ENCODE measurements at regions not wholly inside any gene's neighbourhood (a gene's known extent, or its start where the extent isn't known, plus 50 kb on each side); places are given as distances from the start of the nearest gene placed in this dataset.
"Not testable (repeated sequence)": the region's sequence is repeated elsewhere in the genome, so short reads cannot be mapped to it uniquely, and the experiment has no call there.

DNA sequence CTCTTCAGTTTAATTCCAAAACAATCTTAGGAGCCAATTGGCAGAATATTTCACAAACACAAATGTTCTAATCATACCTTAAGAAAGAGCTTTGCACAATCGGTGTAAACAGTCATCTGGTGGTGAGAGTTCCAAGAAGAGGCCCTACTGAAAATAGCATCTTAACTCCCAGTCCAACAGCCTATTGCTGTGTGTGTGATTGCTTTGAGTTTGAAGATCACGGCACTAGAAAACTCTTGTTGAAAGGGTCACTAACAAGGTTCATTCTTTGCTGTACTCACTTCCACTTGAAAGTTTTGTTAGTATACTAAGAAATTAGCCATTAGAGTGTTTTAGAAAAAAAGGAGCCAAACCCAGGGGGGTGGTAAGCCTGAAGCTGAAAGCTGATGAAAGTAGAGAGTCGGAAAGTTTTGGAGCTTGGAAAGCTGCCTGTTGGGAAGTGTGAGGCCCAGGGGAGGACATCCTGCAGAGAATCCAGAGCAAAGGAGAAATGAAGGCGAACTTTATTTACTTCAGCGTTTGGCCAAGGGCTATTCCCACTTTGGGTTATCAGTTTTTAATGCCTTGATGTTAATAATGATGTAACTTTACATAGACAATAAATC, 180.3 kb upstream of the GHR start:
- H3K4me3 ChIP-seq (ENCODE audit: low read length), result no peak overlapping the region
- TF ChIP-seq, protein P1, sequence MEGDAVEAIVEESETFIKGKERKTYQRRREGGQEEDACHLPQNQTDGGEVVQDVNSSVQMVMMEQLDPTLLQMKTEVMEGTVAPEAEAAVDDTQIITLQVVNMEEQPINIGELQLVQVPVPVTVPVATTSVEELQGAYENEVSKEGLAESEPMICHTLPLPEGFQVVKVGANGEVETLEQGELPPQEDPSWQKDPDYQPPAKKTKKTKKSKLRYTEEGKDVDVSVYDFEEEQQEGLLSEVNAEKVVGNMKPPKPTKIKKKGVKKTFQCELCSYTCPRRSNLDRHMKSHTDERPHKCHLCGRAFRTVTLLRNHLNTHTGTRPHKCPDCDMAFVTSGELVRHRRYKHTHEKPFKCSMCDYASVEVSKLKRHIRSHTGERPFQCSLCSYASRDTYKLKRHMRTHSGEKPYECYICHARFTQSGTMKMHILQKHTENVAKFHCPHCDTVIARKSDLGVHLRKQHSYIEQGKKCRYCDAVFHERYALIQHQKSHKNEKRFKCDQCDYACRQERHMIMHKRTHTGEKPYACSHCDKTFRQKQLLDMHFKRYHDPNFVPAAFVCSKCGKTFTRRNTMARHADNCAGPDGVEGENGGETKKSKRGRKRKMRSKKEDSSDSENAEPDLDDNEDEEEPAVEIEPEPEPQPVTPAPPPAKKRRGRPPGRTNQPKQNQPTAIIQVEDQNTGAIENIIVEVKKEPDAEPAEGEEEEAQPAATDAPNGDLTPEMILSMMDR (IDR thresholded peaks at IDR 0.05; ENCODE audit: low read length), result no peak
- TF ChIP-seq EZH2 (optimal IDR thresholded peaks at IDR 0.05; ENCODE audit: low read depth, low read length) (no peak), EZH2phosphoT487 (IDR thresholded peaks at IDR 0.05; ENCODE audit: low read length) (no peak)
- no peak for DNase-seq
- no peaks in the 10 kb centered on the region for H3F3A ChIP-seq (ENCODE audit: insufficient read depth, low read length)
- no peaks in the 10 kb centered on the region for H3K4me1 ChIP-seq (ENCODE audit: low read length)
- no peaks in the 10 kb centered on the region for H3K9me2 ChIP-seq (replicated peaks; ENCODE audit: insufficient read depth, low read length)
- H2AFZ ChIP-seq (ENCODE audit: low read length), result no peak overlapping the region
- H3K27me3 ChIP-seq (replicated peaks; ENCODE audit: insufficient read depth, low read length), result no peaks in the 10 kb centered on the region
- H3K36me3 ChIP-seq (replicated peaks; ENCODE audit: insufficient read depth, low read length), result no peaks in the 10 kb centered on the region
- H3K27ac ChIP-seq (ENCODE audit: low read length), result no peak overlapping the region
- H4K20me1 ChIP-seq (ENCODE audit: insufficient read depth, low read length), result no peaks in the 10 kb centered on the region
- H3K79me2 ChIP-seq (ENCODE audit: low read length), result no peaks in the 10 kb centered on the region
- no peaks in the 10 kb centered on the region for H3K9me3 ChIP-seq (replicated peaks; ENCODE audit: insufficient read depth, low read length)
- H3K4me2 ChIP-seq (ENCODE audit: low read depth, low read length), result no peak overlapping the region
- H3K9ac ChIP-seq (ENCODE audit: low read length), result no peak overlapping the region

- no peak overlapping the region for H3K4me2 ChIP-seq (ENCODE audit: low read depth, low read length)
- no peaks in the 10 kb centered on the region for H3K27me3 ChIP-seq (replicated peaks; ENCODE audit: insufficient read depth, low read length)
- no peaks in the 10 kb centered on the region for H3F3A ChIP-seq (ENCODE audit: insufficient read depth, low read length)
- H3K4me1 ChIP-seq (ENCODE audit: low read length), result no peaks in the 10 kb centered on the region
- no peaks in the 10 kb centered on the region for H3K79me2 ChIP-seq (ENCODE audit: low read length)
- H3K9me3 ChIP-seq (replicated peaks; ENCODE audit: insufficient read depth, low read length), result no peaks in the 10 kb centered on the region
- TF ChIP-seq EZH2phosphoT487 (IDR thresholded peaks at IDR 0.05; ENCODE audit: low read length), result no peak
- no peak for TF ChIP-seq EZH2 (optimal IDR thresholded peaks at IDR 0.05; ENCODE audit: low read depth, low read length)
- TF ChIP-seq, protein P1 (IDR thresholded peaks at IDR 0.05; ENCODE audit: low read length), result no peak
- no peaks in the 10 kb centered on the region for H3K36me3 ChIP-seq (replicated peaks; ENCODE audit: insufficient read depth, low read length)
- no peak for DNase-seq
- no peak overlapping the region for H3K27ac ChIP-seq (ENCODE audit: low read length)
- no peaks in the 10 kb centered on the region for H4K20me1 ChIP-seq (ENCODE audit: insufficient read depth, low read length)
- no peak overlapping the region for H3K9ac ChIP-seq (ENCODE audit: low read length)
- H3K4me3 ChIP-seq (ENCODE audit: low read length), result no peak overlapping the region
- no peaks in the 10 kb centered on the region for H3K9me2 ChIP-seq (replicated peaks; ENCODE audit: insufficient read depth, low read length)
- no peak overlapping the region for H2AFZ ChIP-seq (ENCODE audit: low read length)
Observed at GRCh38 chr5:42252306-42252705, 170.9 kb upstream of the GHR start.

- H2AFZ ChIP-seq (ENCODE audit: low read length); H3K4me1 ChIP-seq (ENCODE audit: low read length); DNase-seq; H3K4me3 ChIP-seq (ENCODE audit: low read length); H3K27me3 ChIP-seq (replicated peaks; ENCODE audit: insufficient read depth, low read length); H4K20me1 ChIP-seq (ENCODE audit: insufficient read depth, low read length); H3K9me2 ChIP-seq (replicated peaks; ENCODE audit: insufficient read depth, low read length); H3K79me2 ChIP-seq (ENCODE audit: low read length); H3F3A ChIP-seq (ENCODE audit: insufficient read depth, low read length); H3K27ac ChIP-seq (ENCODE audit: low read length); H3K9ac ChIP-seq (ENCODE audit: low read length); H3K4me2 ChIP-seq (ENCODE audit: low read depth, low read length); H3K36me3 ChIP-seq (replicated peaks; ENCODE audit: insufficient read depth, low read length); H3K9me3 ChIP-seq (replicated peaks; ENCODE audit: insufficient read depth, low read length): not testable (repeated sequence)
Observed at GRCh38 chr5:42259914-42260313, 163.3 kb upstream of the GHR start.

GRCh38 chr5:42267091-42267490, 156.1 kb upstream of the GHR start:
- Histone ChIP-seq H3K4me2 (ENCODE audit: low read depth, low read length) (no peak overlapping the region), H3K9me2 (replicated peaks; ENCODE audit: insufficient read depth, low read length) (no peaks in the 10 kb centered on the region)
- no peak for TF ChIP-seq EZH2phosphoT487 (IDR thresholded peaks at IDR 0.05; ENCODE audit: low read length)
- no peak for TF ChIP-seq EZH2 (optimal IDR thresholded peaks at IDR 0.05; ENCODE audit: low read depth, low read length)
- TF ChIP-seq, protein P1 (IDR thresholded peaks at IDR 0.05; ENCODE audit: low read length), result no peak

DNA sequence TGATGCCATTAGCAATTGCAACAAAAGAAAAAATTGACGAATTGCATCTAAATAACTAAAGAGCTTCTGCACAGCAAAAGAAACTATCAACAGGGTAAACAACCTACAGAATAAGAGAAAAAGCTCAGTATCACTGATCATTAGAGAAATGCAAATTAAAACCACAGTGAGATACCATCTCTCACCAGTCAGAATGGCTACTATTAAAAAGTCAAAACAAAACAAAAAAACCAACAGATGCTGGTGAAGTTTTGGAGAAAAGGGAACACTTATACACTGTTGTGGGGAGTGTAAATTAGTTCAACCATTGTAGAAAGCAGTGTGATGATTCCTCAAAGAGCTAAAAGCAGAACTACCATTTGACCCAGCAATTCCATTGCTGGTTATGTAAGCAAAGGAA, 155.1 kb upstream of the GHR start:
- H3K4me3 ChIP-seq (ENCODE audit: low read length); H3K9ac ChIP-seq (ENCODE audit: low read length); H3F3A ChIP-seq (ENCODE audit: insufficient read depth, low read length); DNase-seq; H3K9me3 ChIP-seq (replicated peaks; ENCODE audit: insufficient read depth, low read length); H2AFZ ChIP-seq (ENCODE audit: low read length); H3K79me2 ChIP-seq (ENCODE audit: low read length); H3K27ac ChIP-seq (ENCODE audit: low read length); H3K27me3 ChIP-seq (replicated peaks; ENCODE audit: insufficient read depth, low read length); H3K9me2 ChIP-seq (replicated peaks; ENCODE audit: insufficient read depth, low read length); H4K20me1 ChIP-seq (ENCODE audit: insufficient read depth, low read length); H3K36me3 ChIP-seq (replicated peaks; ENCODE audit: insufficient read depth, low read length); H3K4me1 ChIP-seq (ENCODE audit: low read length); H3K4me2 ChIP-seq (ENCODE audit: low read depth, low read length): not testable (repeated sequence)

More at GRCh38 chr5:42267091-42267490, 156.1 kb upstream of the GHR start:
- Histone ChIP-seq H3K79me2 (ENCODE audit: low read length) (no peaks in the 10 kb centered on the region), H3K4me1 (ENCODE audit: low read length) (no peaks in the 10 kb centered on the region), H4K20me1 (ENCODE audit: insufficient read depth, low read length) (no peaks in the 10 kb centered on the region), H3K9me3 (replicated peaks; ENCODE audit: insufficient read depth, low read length) (no peaks in the 10 kb centered on the region), H3K27ac (ENCODE audit: low read length) (no peak overlapping the region), H2AFZ (ENCODE audit: low read length) (no peak overlapping the region), H3K4me3 (ENCODE audit: low read length) (no peak overlapping the region), H3K9ac (ENCODE audit: low read length) (no peak overlapping the region), H3F3A (ENCODE audit: insufficient read depth, low read length) (no peaks in the 10 kb centered on the region), H3K36me3 (replicated peaks; ENCODE audit: insufficient read depth, low read length) (no peaks in the 10 kb centered on the region), H3K27me3 (replicated peaks; ENCODE audit: insufficient read depth, low read length) (no peaks in the 10 kb centered on the region)
- no peak for DNase-seq
